ENCODE measurements at regions not wholly inside any gene's neighbourhood (a gene's known extent, or its start where the extent isn't known, plus 50 kb on each side); places are given as distances from the start of the nearest gene placed in this dataset.

- CTCF ChIA-PET: no interaction called here
Observed at GRCh38 chr18:40565805-40566509, 1389.1 kb upstream of the PIK3C3 start.

GRCh38 chr18:40559556-40559955 is 1395.5 kb upstream of the PIK3C3 start:
- no peak overlapping the region for H3K27ac ChIP-seq (ENCODE audit: low read length)
- H3K4me1 ChIP-seq (ENCODE audit: control insufficient read depth in 1 of 2, extremely low read depth in 1 of 2, insufficient read depth in 2 of 2, low read length in 2 of 2): no peaks in the 10 kb centered on the region
- H3K9me3 Mint-ChIP-seq: peaks cover 4 to 25% (median 24%) of the 10 kb centered on the region in 3 donors
- POLR2A ChIA-PET: no interaction called here
- no peak overlapping the region for H3K4me3 ChIP-seq (ENCODE audit: control insufficient read depth in 1 of 2, extremely low read depth in 1 of 2, low read length in 1 of 2)
- no peaks in the 10 kb centered on the region for H3K4me1 Mint-ChIP-seq
- no peaks in the 10 kb centered on the region for H3K27me3 Mint-ChIP-seq
- DNase-seq (no peak), ATAC-seq (replicated peaks in 1 of 4) (no peak)
- H3K36me3 Mint-ChIP-seq: no peaks in the 10 kb centered on the region
- H3K4me3 Mint-ChIP-seq: no peak overlapping the region
- WGBS (ENCODE audit: insufficient coverage): no CpG with 5 or more reads among the region's 3 CpGs
- H3K27ac Mint-ChIP-seq: no peak overlapping the region
- CTCF ChIA-PET: no interaction called here
- no peaks in the 10 kb centered on the region for H3K9me3 ChIP-seq
- H3K36me3 ChIP-seq (ENCODE audit: control insufficient read depth in 2 of 2, extremely low read depth in 1 of 2, insufficient read depth in 1 of 2, low read length in 1 of 2): no peaks in the 10 kb centered on the region
- no peaks in the 10 kb centered on the region for H3K27me3 ChIP-seq (replicated peaks in 1 of 2; ENCODE audit: control insufficient read depth in 2 of 2, extremely low read depth in 1 of 2, insufficient read depth in 2 of 2, low read length in 1 of 2)

More at GRCh38 chr18:40565805-40566509, 1389.1 kb upstream of the PIK3C3 start:
- Histone ChIP-seq H3K4me1 (ENCODE audit: control insufficient read depth in 1 of 2, extremely low read depth in 1 of 2, insufficient read depth in 2 of 2, low read length in 2 of 2) (no peaks in the 10 kb centered on the region), H3K9me3 (no peaks in the 10 kb centered on the region), H3K27me3 (replicated peaks in 1 of 2; ENCODE audit: control insufficient read depth in 2 of 2, extremely low read depth in 1 of 2, insufficient read depth in 2 of 2, low read length in 1 of 2) (no peaks in the 10 kb centered on the region), H3K27ac (ENCODE audit: low read length) (no peak overlapping the region), H3K36me3 (ENCODE audit: control insufficient read depth in 2 of 2, extremely low read depth in 1 of 2, insufficient read depth in 1 of 2, low read length in 1 of 2) (no peaks in the 10 kb centered on the region), H3K4me3 (ENCODE audit: control insufficient read depth in 1 of 2, extremely low read depth in 1 of 2, low read length in 1 of 2) (no peak overlapping the region)
- Mint-ChIP-seq H3K36me3 (no peaks in the 10 kb centered on the region), H3K4me1 (no peaks in the 10 kb centered on the region), H3K27me3 (no peaks in the 10 kb centered on the region), H3K9me3 (peaks cover 9 to 29% (median 14%) of the 10 kb centered on the region in 3 donors), H3K27ac (no peak overlapping the region), H3K4me3 (no peak overlapping the region)
- WGBS (ENCODE audit: insufficient coverage): no CpG with 5 or more reads among the region's 2 CpGs
- ATAC-seq (replicated peaks in 1 of 4): no peak
- POLR2A ChIA-PET: no interaction called here
- DNase-seq: no peak

- H3K4me3 Mint-ChIP-seq: no peak overlapping the region
- no peak overlapping the region for H3K4me3 ChIP-seq (ENCODE audit: control insufficient read depth in 1 of 2, extremely low read depth in 1 of 2, low read length in 1 of 2)
- CTCF ChIA-PET: no interaction called here
Observed at GRCh38 chr18:40558706-40559392, 1396.2 kb upstream of the PIK3C3 start.

GRCh38 chr18:40555914-40556313 is 1399.1 kb upstream of the PIK3C3 start:
- Histone ChIP-seq H3K27me3 (replicated peaks in 1 of 2; ENCODE audit: control insufficient read depth in 2 of 2, extremely low read depth in 1 of 2, insufficient read depth in 2 of 2, low read length in 1 of 2) (no peaks in the 10 kb centered on the region), H3K9me3 (no peaks in the 10 kb centered on the region), H3K27ac (ENCODE audit: low read length) (no peak overlapping the region), H3K4me3 (ENCODE audit: control insufficient read depth in 1 of 2, extremely low read depth in 1 of 2, low read length in 1 of 2) (no peak overlapping the region), H3K4me1 (ENCODE audit: control insufficient read depth in 1 of 2, extremely low read depth in 1 of 2, insufficient read depth in 2 of 2, low read length in 2 of 2) (no peaks in the 10 kb centered on the region), H3K36me3 (ENCODE audit: control insufficient read depth in 2 of 2, extremely low read depth in 1 of 2, insufficient read depth in 1 of 2, low read length in 1 of 2) (no peaks in the 10 kb centered on the region)
- H3K9me3 Mint-ChIP-seq: peaks cover 6 to 24% (median 19%) of the 10 kb centered on the region in 3 donors
- ChIA-PET CTCF (no interaction called here), POLR2A (interaction anchor here in 1 of 2 donors (0.6 kb wide), 1 partner anchor 55 kb away, joined by 3 read pairs; no protein-coding TSS in a partner anchor)
- ATAC-seq (replicated peaks in 1 of 4) (no peak), DNase-seq (no peak)
- 100% methylated on average over 3 of the region's 4 CpGs for WGBS (ENCODE audit: insufficient coverage)
- H3K4me1 Mint-ChIP-seq: no peaks in the 10 kb centered on the region
- no peaks in the 10 kb centered on the region for H3K36me3 Mint-ChIP-seq
- no peaks in the 10 kb centered on the region for H3K27me3 Mint-ChIP-seq
- no peak overlapping the region for H3K4me3 Mint-ChIP-seq
- H3K27ac Mint-ChIP-seq: no peak overlapping the region

More at GRCh38 chr18:40558706-40559392, 1396.2 kb upstream of the PIK3C3 start:
- ATAC-seq (replicated peaks in 1 of 4) (no peak), DNase-seq (no peak)
- no CpG with 5 or more reads among the region's 5 CpGs for WGBS (ENCODE audit: insufficient coverage)
- H3K27ac ChIP-seq (ENCODE audit: low read length): no peak overlapping the region
- no peak overlapping the region for H3K27ac Mint-ChIP-seq
- H3K27me3 ChIP-seq (replicated peaks in 1 of 2; ENCODE audit: control insufficient read depth in 2 of 2, extremely low read depth in 1 of 2, insufficient read depth in 2 of 2, low read length in 1 of 2): no peaks in the 10 kb centered on the region
- no peaks in the 10 kb centered on the region for H3K4me1 ChIP-seq (ENCODE audit: control insufficient read depth in 1 of 2, extremely low read depth in 1 of 2, insufficient read depth in 2 of 2, low read length in 2 of 2)
- no peaks in the 10 kb centered on the region for H3K27me3 Mint-ChIP-seq
- peaks cover 3 to 26% (median 25%) of the 10 kb centered on the region in 3 donors for H3K9me3 Mint-ChIP-seq
- no peaks in the 10 kb centered on the region for H3K36me3 ChIP-seq (ENCODE audit: control insufficient read depth in 2 of 2, extremely low read depth in 1 of 2, insufficient read depth in 1 of 2, low read length in 1 of 2)
- no peaks in the 10 kb centered on the region for H3K4me1 Mint-ChIP-seq
- H3K36me3 Mint-ChIP-seq: no peaks in the 10 kb centered on the region
- H3K9me3 ChIP-seq: no peaks in the 10 kb centered on the region
- POLR2A ChIA-PET: no interaction called here

GRCh38 chr18:40553029-40553428 is 1402.0 kb upstream of the PIK3C3 start:
- H3K4me3 Mint-ChIP-seq: no peak overlapping the region
- peaks cover 6 to 25% (median 21%) of the 10 kb centered on the region in 3 donors for H3K9me3 Mint-ChIP-seq
- ATAC-seq (replicated peaks in 1 of 4) (no peak), DNase-seq (no peak)
- H3K4me1 ChIP-seq (ENCODE audit: control insufficient read depth in 1 of 2, extremely low read depth in 1 of 2, insufficient read depth in 2 of 2, low read length in 2 of 2): no peaks in the 10 kb centered on the region
- no peak overlapping the region for H3K27ac Mint-ChIP-seq
- no peaks in the 10 kb centered on the region for H3K9me3 ChIP-seq
- no peaks in the 10 kb centered on the region for H3K4me1 Mint-ChIP-seq
- H3K27me3 ChIP-seq (replicated peaks in 1 of 2; ENCODE audit: control insufficient read depth in 2 of 2, extremely low read depth in 1 of 2, insufficient read depth in 2 of 2, low read length in 1 of 2): no peaks in the 10 kb centered on the region
- ChIA-PET CTCF (no interaction called here), POLR2A (no interaction called here)
- no peaks in the 10 kb centered on the region for H3K36me3 Mint-ChIP-seq
- no peaks in the 10 kb centered on the region for H3K27me3 Mint-ChIP-seq
- H3K27ac ChIP-seq (ENCODE audit: low read length): no peak overlapping the region
- no peak overlapping the region for H3K4me3 ChIP-seq (ENCODE audit: control insufficient read depth in 1 of 2, extremely low read depth in 1 of 2, low read length in 1 of 2)
- no peaks in the 10 kb centered on the region for H3K36me3 ChIP-seq (ENCODE audit: control insufficient read depth in 2 of 2, extremely low read depth in 1 of 2, insufficient read depth in 1 of 2, low read length in 1 of 2)

- H3K36me3 ChIP-seq (ENCODE audit: control insufficient read depth in 2 of 2, extremely low read depth in 1 of 2, insufficient read depth in 1 of 2, low read length in 1 of 2): no peaks in the 10 kb centered on the region
- peaks cover 10 to 26% (median 22%) of the 10 kb centered on the region in 3 donors for H3K9me3 Mint-ChIP-seq
- no peaks in the 10 kb centered on the region for H3K9me3 ChIP-seq
- H3K4me3 ChIP-seq (ENCODE audit: control insufficient read depth in 1 of 2, extremely low read depth in 1 of 2, low read length in 1 of 2): no peak overlapping the region
- no peak for DNase-seq
- no peaks in the 10 kb centered on the region for H3K36me3 Mint-ChIP-seq
- no peaks in the 10 kb centered on the region for H3K4me1 ChIP-seq (ENCODE audit: control insufficient read depth in 1 of 2, extremely low read depth in 1 of 2, insufficient read depth in 2 of 2, low read length in 2 of 2)
- H3K4me1 Mint-ChIP-seq: no peaks in the 10 kb centered on the region
- H3K27ac Mint-ChIP-seq: no peak overlapping the region
- H3K27me3 Mint-ChIP-seq: no peaks in the 10 kb centered on the region
- ChIA-PET CTCF (no interaction called here), POLR2A (interaction anchor here in 1 of 2 donors (0.6 kb wide), 1 partner anchor 26 kb away, joined by 3 read pairs; no protein-coding TSS in a partner anchor)
- no peaks in the 10 kb centered on the region for H3K27me3 ChIP-seq (replicated peaks in 1 of 2; ENCODE audit: control insufficient read depth in 2 of 2, extremely low read depth in 1 of 2, insufficient read depth in 2 of 2, low read length in 1 of 2)
- no CpG with 5 or more reads among the region's 3 CpGs for WGBS (ENCODE audit: insufficient coverage)
- H3K4me3 Mint-ChIP-seq: no peak overlapping the region
- no peak for ATAC-seq (replicated peaks in 1 of 4)
- H3K27ac ChIP-seq (ENCODE audit: low read length): no peak overlapping the region
Observed at GRCh38 chr18:40546875-40547274, 1408.2 kb upstream of the PIK3C3 start.

All from T-cell (primary cell).